HG03159 (cell line): ENCODE measurements at regions not wholly inside any gene's neighbourhood (a gene's known extent, or its start where the extent isn't known, plus 50 kb on each side); places are given as distances from the start of the nearest gene placed in this dataset.
"Not testable (repeated sequence)": the region's sequence is repeated elsewhere in the genome, so short reads cannot be mapped to it uniquely, and the experiment has no call there.

Source experiments
- ATAC-seq: cut with Tn5 transposase; IDR thresholded peaks from one replicate; pipeline ENCODE4 v1.9.1; 2021; ENCODE audit warnings: mild to moderate bottlenecking, moderate library complexity; ENCODE audit not compliant: unreplicated experiment

DNA sequence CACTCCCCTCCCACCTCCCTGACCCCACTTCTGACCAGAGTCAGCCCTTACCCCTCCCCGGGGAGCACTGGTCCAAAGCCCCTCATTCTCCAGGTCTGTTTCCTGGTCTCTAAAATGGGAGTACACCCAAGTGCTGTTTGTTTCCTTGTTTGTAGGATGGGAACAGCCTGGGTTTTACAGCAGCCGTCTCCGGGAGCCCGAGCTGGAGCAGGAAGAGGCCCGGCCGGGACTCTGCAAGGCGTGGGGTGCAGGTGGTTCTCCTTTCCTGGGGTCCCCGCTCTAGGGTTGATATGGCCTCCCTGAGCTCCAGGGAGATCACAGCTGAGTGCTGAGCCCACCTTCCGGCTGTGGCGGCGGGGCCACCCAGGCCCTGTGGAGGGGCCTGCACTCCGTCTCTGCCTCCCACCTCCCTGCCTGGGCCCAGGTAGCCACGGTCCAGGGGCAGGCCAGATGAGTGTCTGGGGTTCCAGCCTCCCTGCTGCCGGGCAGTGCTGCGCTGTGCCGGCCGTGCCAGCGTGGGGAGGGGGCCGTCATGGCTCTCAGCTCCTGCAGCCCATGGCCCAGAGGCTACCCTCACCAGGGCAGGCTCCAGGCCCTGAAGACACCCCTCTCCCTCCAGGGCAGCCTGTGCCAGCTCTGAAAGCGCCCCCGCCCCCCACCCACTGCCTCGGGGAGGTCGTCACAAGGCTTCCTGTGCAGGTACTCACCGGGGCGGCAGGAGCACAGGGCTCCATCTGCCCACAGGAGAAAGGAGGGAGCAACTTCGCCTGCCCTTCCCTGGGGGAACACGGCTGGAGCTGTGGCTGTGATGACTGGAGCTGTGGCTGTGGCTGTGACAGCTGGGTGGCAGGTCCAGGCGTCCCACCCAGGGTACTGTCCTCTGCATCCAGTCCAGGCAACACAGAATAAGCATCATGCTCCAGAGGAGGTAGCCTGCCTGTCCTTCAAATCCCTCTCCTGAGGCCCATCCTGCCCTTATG, 98.8 kb downstream of the ADRA2C start:
- no peak for ATAC-seq

DNA sequence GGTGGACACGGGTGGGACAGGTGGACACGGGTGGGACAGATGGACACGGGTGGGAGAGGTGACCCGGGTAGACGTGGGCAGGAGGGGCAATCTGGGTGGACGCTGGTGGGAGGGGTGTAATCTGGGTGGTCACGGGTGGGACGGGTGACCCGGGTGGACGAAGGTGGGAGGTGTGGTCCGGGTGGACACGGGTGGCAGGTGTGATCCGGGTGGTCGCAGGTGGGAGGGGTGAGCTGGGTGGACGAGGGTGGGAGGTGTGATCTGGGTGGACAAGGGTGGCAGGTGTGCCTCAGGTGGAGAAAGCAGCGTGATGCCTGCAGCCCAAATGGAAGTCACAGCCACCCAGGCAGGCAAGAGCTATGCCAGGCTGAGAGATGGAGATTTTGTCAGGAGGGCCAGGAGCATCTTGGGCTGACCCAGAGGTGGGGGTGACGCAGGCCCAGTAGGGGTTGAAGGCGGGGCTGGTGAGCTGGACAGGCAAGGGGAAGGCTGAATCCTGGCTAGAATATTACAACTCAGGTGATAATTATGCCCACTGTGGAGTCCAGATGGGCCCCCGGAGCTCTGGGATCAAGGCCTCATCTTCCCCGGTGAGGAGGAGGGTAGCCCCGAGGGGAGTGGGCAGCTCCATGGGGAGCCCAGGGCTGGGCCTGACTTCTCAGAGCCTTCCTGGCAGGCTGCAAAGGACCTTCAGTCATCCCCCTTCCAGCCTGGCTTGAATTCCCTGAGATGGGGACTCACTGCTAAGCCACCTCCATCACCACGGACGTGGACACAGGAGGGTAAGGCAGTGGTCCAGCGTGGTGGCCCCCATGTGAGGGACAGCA, 100.0 kb downstream of the ADRA2C start:
- ATAC-seq = no peak

DNA sequence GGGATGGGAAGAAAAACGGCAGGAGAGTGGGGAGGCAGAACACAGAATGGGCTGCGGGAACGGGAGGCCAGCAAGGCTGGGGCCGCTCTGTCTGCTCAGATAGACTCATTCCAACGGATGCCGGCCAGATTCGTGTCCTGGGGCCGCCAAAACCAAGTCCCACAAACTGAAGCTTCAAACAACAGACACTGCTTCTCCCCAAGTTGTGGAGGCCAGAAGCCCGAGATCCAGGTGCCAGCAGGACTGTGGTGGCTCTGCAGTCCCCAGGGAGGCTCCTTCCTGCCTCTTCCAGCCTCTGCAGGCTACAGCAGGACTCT, 100.6 kb downstream of the ADRA2C start:
- ATAC-seq = no peak

DNA sequence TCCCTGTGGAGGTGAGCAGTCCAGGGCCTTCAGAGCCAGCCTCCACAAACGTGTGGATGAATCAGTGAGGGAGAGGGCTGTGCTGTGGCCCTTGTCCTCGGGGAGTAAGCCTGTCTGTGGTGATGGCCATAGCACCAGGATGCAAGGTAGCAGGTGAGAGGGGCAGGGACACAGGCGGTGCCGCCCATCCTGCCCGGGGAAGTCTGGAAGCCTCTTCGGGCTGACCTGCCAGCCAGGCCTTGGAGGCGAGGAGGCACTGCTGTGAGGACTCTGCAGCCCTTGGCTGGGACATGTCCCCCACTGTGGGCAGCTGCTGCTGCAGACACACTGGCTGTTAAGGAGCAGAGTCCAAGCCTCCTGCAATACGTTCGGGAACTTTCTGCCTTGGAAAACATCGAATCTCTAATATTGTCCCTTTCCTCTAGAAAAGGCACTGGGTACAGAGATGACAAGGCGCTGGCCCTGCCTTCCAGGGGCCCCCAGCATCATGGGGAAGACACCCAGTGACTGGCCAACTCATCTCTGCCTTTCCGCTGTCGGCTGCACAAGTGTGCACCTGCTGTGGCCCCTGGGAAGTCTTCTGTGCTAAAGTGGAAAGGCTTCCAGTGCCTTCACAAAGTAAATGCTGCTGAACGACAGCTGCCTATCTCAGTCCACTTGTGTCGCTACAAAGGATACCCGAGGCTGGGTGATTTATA, 101.4 kb downstream of the ADRA2C start:
- no peak for ATAC-seq

DNA sequence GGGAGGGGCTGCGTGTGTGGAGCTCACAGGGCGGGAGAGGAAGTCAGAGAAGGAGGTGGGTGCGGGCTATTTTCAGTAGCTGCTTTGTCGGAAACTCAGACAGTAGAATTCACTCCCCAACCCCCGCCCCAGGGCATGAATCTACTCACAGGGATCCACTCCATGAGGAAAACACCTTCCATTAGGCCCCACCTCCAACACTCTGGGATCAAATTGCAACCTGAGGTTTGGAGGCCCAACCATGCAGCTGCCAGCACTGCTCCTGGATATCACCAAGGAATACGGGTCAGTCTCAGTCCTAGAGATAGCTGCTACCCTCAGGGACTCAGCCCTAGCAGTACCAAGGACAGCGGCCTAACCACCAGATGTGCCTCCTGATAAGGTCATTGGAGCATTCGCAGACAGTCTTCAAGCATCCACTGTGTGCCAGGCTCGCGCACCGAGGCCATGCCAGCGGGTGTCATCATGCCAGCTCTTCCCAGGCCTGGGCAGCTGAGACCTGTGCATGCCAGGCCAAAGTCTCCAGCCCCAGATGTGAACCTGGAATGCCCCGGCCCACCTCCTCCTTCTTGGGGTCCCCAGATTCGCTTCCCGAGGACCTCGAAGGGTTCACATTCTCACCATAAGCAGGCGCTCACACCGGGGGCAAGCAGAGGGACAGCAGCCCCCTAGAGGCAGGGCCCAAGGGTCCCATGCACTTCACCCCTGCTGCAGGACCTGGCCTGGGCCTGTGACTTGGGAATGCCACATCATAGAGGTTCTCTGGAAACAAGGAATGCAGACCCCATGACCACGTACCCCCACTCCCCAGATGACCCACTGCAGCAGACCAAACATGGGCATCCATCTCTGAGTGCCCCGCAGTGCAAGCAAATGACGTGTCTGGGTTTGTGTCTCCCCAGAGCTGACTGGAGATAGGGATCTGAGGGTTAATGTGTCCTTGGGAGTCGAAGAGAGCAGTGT, 102.3 kb downstream of the ADRA2C start:
- no peak for ATAC-seq

DNA sequence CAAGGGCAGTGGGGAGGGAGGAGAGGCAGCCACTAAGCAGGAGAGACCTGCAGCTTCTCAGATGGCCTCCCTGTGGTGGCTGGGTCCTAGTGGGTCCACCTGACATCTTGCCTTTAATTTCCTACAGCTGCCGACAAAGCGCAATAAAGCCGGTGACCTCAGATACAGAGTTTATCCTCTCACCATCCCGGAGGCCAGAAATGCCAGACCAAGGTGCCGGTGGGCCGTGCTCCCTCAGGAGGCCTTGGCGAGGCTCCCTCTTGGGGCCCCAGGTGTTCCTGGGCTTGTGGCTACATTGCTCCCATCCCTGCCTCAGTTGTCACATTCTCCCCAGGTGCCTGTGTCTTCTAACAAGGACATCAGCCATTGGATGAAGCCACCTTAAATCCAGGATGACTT, 103.0 kb downstream of the ADRA2C start:
- no peak for ATAC-seq

DNA sequence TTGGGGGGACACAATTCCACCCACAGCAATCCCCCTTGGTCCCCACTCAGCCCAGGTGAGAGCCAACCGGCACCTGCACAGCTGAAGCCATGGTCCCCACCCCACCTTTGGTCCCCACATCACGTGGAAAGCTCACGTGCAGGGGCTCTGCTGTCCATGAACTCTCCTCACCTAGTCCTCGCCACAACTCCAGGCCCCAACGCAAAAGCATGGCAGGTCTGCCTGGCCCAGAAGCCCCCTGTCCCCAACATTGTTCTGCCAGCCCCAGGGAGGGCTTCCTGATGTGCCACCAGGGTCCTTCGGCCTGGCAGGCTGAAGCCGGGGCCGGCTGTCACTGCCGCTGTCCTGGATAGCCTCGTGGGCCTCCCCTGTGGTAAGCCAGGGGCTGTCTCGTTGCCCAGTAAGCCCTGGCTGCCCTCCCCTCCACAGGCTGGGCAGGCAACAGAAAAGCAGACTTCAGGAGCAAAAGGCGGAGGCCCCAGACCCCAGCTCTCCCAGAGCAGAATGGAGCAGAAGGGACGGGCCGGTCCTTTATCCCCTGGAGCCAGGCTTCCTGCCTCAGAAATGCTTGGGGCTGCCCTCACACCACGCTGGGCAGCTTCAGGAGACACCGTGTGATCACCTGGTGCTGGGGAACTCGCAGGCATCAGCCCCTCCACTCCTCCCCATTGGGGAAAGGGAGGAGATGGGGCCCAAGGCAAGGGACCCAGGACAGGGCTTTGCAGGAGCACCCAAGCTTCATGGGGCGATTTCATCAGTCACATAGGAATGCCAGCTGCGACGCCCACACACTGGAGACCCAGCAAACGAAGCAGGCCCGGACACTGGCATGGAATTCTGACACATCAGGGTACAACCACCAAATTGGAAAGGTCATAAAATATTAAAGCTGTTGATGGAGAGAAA, 103.7 kb downstream of the ADRA2C start:
- ATAC-seq = no peak

DNA sequence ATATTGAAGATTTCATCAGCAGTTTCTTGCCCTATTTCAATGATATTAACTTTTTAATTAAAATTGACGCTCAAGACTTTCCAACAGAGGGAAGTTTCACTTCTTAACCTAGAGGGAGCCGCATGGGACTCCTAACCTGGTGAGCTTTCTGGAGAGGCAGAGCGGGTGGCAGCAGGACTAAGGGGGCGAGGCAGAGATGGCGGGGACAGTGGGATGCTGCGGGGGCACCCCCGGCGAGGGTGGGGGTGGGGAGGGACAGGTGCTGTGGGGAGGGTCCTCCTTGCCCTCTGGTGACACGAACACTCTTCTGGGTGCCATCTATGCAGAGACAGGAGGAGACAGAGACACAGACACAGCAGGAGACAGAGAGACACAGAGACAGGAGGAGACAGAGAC, 104.4 kb downstream of the ADRA2C start:
- ATAC-seq = no peak

DNA sequence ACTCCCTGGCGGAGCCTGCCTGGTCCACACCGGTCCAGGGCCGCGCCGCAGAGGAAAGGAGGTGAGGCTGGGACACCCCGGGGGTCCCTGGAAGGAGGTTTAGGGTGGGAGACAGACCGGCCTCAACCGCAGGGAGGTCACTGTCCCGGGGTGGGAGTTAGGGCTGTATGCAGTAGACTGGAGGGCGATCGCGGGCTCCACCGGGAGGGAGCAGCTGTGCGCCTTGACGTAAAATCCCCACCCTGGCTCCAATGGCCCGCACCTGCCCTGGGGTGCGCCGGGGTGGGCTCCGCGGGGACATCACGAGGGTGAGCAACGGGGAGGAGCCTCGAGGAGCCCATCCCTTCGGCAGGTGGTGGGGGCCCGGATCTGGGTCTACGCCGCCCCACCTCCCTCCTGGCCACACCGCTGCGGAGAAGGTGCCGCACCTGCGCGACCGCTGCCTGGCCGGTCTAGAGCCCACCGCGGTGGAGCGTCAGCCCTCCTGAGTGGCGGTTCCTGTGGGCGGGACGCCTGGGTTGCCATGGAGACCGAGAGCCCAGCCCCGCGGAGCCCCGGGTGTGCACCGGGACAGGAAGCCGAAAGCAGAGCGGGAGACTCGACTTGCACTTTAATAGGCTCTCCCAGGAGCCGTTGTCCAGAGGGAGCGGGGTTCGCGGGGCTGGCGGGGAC, 105.1 kb downstream of the ADRA2C start:
- ATAC-seq = no peak

DNA sequence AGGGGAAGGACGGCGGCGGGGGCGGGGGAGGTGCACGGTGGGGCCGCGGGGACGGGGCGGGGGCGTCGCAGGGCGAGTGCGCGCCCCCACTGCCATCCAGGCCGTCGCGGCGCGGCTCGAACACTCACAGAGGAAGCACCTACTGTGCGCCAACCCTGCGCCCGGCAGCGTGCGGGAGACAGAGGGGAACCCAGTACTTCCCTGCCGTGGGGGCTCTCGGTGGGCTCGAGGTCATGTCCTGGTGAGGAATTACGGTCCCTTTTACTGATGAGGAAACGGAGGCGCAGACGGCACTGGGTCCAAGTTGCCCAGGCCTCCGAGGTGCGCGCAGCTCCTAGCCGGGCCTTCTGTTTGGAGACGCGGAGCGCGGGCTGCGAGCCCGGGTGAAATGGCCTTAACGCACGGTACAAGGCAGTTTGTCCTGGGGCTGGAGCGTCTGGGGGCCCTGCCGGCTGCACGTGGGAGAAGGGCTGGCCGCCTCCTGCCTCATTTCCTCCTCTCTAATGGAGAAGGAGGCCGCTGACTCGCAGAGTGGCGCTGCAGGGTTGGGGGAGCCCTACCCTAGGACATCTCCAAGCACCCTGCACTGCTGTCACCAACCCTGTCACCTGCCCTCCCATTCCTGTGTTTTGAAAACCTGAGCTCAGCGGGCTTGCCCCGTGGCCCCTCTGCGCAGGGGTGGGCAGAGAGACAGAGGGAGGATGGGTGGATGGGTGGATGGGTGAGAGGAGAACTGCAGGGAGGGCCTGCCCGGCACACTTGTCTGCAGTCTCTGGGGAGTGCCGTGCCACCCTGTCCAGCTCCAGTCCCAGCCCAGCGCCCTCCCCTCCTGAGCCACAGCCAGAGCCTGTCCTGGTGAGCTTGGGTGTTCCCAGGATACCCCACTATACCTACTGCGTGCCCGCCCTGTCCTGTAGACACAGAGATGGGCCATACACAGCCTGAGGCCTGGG, 106.0 kb downstream of the ADRA2C start:
- ATAC-seq = no peak

DNA sequence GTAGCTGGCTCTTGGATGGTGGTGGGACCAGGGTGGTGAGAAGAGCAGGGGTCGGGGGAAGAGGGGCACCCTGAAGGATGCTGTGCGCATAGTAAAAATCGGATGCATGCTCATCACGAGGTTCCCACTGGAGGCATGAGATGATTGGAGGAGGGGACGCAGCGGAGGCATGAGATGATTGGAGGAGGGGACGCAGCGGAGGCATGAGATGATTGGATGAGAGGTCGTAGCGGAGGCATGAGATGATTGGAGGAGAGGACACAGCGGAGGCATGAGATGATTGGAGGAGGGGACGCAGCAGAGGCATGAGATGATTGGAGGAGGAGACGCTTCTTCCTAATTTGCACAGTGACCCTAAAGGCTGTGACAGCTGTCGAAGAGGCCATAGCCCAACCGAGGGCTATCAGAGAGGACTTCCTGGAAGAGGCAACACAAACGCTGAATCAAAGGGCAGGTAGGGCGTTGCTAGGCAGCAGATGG, 106.7 kb downstream of the ADRA2C start:
- no peak for ATAC-seq

DNA sequence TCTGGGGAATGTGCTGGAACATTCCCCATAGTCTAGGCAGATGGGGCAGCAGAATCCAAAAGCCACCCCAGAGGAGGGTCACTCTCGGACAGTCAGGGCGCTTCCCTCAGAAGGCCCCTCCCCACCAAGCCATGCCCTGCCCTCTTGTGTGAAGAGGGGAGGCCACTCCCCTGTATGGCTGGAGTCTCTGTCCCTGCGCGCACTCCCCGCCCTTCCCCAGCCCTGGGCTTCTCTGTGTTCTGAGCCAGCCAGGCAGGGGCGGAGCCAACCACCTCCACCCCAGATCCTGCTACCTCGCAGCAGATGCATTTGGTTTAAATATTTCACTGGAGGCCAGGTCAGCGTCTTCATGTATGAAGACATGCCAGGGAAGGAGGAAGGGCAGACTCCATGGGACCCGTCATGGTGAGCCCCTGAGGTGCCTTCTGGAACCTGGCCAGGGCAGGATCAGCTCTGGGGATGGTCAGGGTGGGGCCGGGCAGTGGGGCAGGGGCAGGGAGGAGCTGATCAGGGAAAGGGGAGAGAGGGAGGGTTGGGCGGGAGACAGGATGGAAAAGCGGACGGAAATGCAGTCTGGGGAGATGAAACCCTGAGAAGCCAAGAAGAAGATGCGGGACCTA, 107.3 kb downstream of the ADRA2C start:
- ATAC-seq = no peak

DNA sequence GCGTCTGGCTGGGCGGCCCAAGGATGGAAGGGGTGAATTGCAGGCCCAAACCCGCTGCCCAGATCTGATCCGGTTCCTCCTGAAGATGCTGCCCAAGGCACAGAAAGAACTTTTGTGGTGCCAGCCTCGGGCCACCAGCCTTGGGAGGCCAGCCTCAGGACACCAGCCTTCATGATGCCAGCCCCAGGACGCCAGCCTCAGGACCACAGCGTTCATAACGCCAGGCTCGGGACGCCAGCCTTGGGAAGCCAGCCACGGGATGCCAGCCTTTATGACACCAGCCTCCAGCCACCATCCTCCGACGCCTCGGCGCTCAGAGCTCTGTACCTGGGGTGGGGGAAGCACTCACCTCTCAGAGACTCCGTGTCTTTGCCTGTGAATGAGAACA, 107.8 kb downstream of the ADRA2C start:
- no peak for ATAC-seq

DNA sequence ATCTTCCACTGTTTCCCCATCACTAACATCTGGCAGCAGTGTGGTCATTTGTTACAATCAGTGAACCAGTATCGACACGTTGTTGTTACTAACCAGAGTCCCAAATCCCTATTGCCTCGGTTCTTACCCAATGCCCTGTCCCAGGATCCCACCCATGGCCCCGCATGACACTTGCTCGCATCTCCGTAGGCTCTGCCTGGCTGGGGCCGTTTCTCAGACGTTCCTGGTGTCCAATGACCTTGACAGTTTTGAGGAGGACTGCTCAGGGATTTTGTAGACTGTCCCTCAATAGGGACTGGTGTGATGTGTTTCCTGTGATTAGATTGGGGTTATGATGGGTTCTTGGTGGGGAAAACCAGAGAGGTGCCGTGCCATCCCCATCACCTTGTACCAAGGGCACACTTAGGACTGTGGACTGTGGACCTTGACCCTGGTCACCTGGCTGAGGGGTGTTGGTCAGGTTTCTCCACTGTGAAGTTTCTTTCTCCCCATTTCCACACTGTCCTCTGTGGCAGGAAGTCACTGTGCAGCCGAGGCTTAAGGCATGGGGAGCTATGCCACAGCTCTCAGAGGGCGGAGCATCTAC, 108.4 kb downstream of the ADRA2C start:
- no peak for ATAC-seq

DNA sequence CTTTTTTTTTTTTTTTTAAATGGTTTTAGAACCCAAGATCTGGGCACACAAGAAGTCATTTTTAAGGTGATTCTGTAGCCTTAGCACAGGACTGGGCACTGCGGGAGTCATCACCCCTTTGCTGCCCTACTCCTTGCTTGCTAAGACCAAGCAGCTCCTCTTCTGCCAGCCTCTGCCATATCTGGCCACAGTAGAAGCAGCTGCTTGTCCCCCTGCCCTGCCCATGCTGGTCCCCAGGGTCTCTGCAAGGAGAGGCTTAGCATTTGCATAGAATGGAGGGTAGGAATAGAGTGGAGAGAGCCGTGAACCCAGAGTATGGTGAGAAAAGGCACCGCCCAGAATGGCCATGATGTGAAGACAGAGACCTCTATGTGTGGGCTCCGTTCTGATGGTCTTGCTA, 109.3 kb downstream of the ADRA2C start:
- no peak for ATAC-seq

DNA sequence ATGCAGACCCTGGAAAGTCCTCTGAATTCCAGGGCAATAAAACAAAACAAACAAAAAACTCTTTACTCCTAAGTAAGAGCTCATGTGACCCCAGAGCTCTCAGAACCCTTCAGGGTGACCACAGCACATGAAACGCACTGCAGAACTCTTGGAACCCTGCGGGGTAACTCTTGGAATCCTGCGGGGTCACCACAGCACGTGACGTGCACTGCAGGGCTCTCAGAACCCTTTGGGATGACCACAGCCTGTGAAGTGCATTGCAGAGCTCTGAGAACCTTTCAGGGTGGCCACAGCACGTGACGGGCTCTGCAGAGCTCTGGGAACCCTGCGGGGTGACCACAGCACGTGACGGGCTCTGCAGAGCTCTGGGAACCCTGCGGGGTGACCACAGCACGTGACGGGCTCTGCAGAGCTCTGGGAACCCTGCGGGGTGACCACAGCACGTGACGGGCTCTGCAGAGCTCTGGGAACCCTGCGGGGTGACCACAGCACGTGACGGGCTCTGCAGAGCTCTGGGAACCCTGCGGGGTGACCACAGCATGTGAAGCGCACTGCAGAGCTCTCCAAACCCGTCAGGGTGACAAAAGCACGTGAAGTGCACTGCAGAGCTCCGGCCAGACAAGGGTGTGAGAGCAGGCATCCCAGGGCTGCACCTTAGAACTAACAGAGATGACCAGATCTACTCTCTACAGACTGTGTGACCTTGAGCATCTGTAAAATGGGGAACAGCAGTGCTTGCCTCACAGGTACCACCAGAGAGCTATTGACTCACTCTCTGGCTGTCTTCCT, 110.1 kb downstream of the ADRA2C start:
- ATAC-seq = not testable (repeated sequence)
